Keratinocyte (primary cell): ENCODE measurements at regions not wholly inside any gene's neighbourhood (a gene's known extent, or its start where the extent isn't known, plus 50 kb on each side); places are given as distances from the start of the nearest gene placed in this dataset.

Experiments used
- DNase-seq: peaks from one replicate; pipeline ENCODE4 v3.0.0-alpha.2; 2011; ENCODE audit warnings: low read depth, missing footprints, low spot score
- FAIRE-seq: peaks from 2 replicates; lab custom pipeline; 2011; peaks lifted over from hg19 to GRCh38; lab: Jason Lieb, UNC
- H2AFZ ChIP-seq: 2 replicates; pipeline ENCODE4 v1.6.0; 2012; ENCODE audit warnings: low read length, control low read depth, inconsistent platforms; ENCODE audit not compliant: control insufficient read depth
- H3K27ac ChIP-seq: 2 replicates; pipeline ENCODE4 v1.5.1; 2011; ENCODE audit warnings: low read length; ENCODE audit not compliant: control insufficient read depth, insufficient read depth
- H3K27me3 ChIP-seq: 3 replicates; pipeline ENCODE4 v1.6.0; 2011; ENCODE audit warnings: low read length; ENCODE audit not compliant: control insufficient read depth, insufficient read depth; ENCODE audit errors: extremely low read depth
- H3K36me3 ChIP-seq, 2 experiments: 2 replicates in 1 of 2; 3 replicates in 1 of 2; pipeline ENCODE4 v1.5.1; 2011; ENCODE audit warnings: low read length in 2 of 2, mild to moderate bottlenecking in 1 of 2; ENCODE audit not compliant: control insufficient read depth in 2 of 2, insufficient read depth in 2 of 2; ENCODE audit errors: extremely low read depth in 1 of 2
- H3K4me1 ChIP-seq: 3 replicates; pipeline ENCODE4 v1.5.1; 2011; ENCODE audit warnings: low read length; ENCODE audit not compliant: control insufficient read depth, insufficient read depth; ENCODE audit errors: extremely low read depth
- H3K4me2 ChIP-seq: 3 replicates; pipeline ENCODE4 v1.6.0; 2011; ENCODE audit warnings: low read depth, low read length; ENCODE audit not compliant: control insufficient read depth, insufficient read depth; ENCODE audit errors: extremely low read depth
- H3K4me3 ChIP-seq, 3 experiments: fragments of 200-600 bp in 1 of 3; sonication (generic) in 1 of 3; 2 replicates in 2 of 3; 3 replicates in 1 of 3; pipeline ENCODE4 v1.5.1; 2011 to 2016; ENCODE audit warnings: low read length in 3 of 3, mild to moderate bottlenecking in 3 of 3, control low read depth in 2 of 3, inconsistent platforms in 1 of 3, low read depth in 1 of 3, mixed read lengths in 1 of 3, mixed run types in 1 of 3, moderate library complexity in 1 of 3; ENCODE audit not compliant: control insufficient read depth in 2 of 3, insufficient read depth in 2 of 3; ENCODE audit errors: extremely low read depth in 1 of 3
- H3K79me2 ChIP-seq: 2 replicates; pipeline ENCODE4 v1.6.0; 2012; ENCODE audit warnings: low read length; ENCODE audit not compliant: control insufficient read depth, insufficient read depth
- H3K9ac ChIP-seq: 3 replicates; pipeline ENCODE4 v1.6.0; 2011; ENCODE audit warnings: low read length; ENCODE audit not compliant: control insufficient read depth, insufficient read depth; ENCODE audit errors: extremely low read depth
- H3K9me1 ChIP-seq: 3 replicates; pipeline ENCODE4 v1.6.0; 2011; ENCODE audit warnings: low read length; ENCODE audit not compliant: control insufficient read depth, insufficient read depth; ENCODE audit errors: extremely low read depth
- H3K9me3 ChIP-seq: 2 replicates; pipeline ENCODE4 v1.5.1; 2012; ENCODE audit warnings: low read depth, low read length; ENCODE audit not compliant: control insufficient read depth
- H4K20me1 ChIP-seq: 3 replicates; pipeline ENCODE4 v1.6.0; 2011; ENCODE audit warnings: low read length; ENCODE audit not compliant: control insufficient read depth, insufficient read depth; ENCODE audit errors: extremely low read depth
- CTCF ChIP-seq, 3 experiments: IDR thresholded peaks in 1 of 3; conservative IDR thresholded peaks in 1 of 3; optimal IDR thresholded peaks in 1 of 3; 2 replicates in 2 of 3; 3 replicates in 1 of 3; pipeline versions ENCODE3 to v1.5.1; 2011; ENCODE audit warnings: low read length in 3 of 3, mild to moderate bottlenecking in 3 of 3, moderate library complexity in 2 of 3, control low read depth in 1 of 3, inconsistent platforms in 1 of 3; ENCODE audit not compliant: insufficient read depth in 2 of 3; ENCODE audit errors: extremely low read depth in 1 of 3
- EZH2 ChIP-seq: IDR thresholded peaks from one replicate; pipeline ENCODE4 v1.6.1; 2012; ENCODE audit warnings: inconsistent platforms, mild to moderate bottlenecking, low read length, moderate library complexity
- dilution Hi-C: fragments of 300-500 bp; cut with MboI; formaldehyde crosslinking; loops from one replicate; pipeline ENCODE4 v1.7.0; 2020; ENCODE audit warnings: low sequenced_read_pairs; ENCODE audit not compliant: extremely low pct_ligation_motif_present

DNA sequence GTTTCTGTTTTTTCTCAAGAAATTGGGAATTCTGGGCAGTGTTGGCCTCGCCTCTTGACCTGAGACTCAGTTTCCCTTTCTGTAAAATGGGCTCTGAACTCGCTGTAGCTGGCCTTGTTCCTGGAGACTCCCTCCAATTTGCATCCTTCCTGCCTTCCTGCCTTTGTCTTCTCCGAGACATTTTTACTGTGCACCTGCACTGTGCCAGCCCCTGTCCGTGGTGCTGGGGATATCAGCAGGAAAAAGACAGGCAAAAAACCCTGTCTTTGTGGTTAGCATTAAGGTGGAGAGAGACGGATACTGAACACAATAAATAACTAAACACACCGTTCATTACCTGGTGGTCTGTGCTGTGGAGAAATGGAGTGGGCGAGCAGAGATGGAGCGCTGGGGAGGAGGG, 129.8 kb downstream of the AACS start:
- Histone ChIP-seq H3K27me3 (no peaks in the 10 kb centered on the region), H4K20me1 (no peaks in the 10 kb centered on the region), H3K79me2 (no peaks in the 10 kb centered on the region), H3K9ac (no peak overlapping the region), H3K9me3 (no peaks in the 10 kb centered on the region), H3K9me1 (no peaks in the 10 kb centered on the region), H3K4me1 (no peaks in the 10 kb centered on the region), H3K4me3 (no peak overlapping the region), H3K36me3 (no peaks in the 10 kb centered on the region), H3K4me2 (no peak overlapping the region), H2AFZ (no peak overlapping the region), H3K27ac (no peak overlapping the region)
- dilution Hi-C loops = no loop called here
- FAIRE-seq (no peak), DNase-seq (no peak)
- TF ChIP-seq EZH2 (no peak), CTCF (optimal IDR thresholded peaks at IDR 0.05 in 1 of 3, IDR thresholded peaks at IDR 0.05 in 1 of 3, conservative IDR thresholded peaks at IDR 0.05 in 1 of 3; ENCODE audit: extremely low read depth in 1 of 3, insufficient read depth in 2 of 3, low read length in 3 of 3) (no peak)

GRCh38 chr12:125197326-125197725, 132.1 kb downstream of the AACS start:
- Histone ChIP-seq H3K4me3 (no peak overlapping the region), H4K20me1 (no peaks in the 10 kb centered on the region), H3K27me3 (no peaks in the 10 kb centered on the region), H3K9me1 (no peaks in the 10 kb centered on the region), H2AFZ (no peak overlapping the region), H3K36me3 (no peaks in the 10 kb centered on the region), H3K4me2 (no peak overlapping the region), H3K9ac (no peak overlapping the region), H3K27ac (no peak overlapping the region), H3K9me3 (no peaks in the 10 kb centered on the region), H3K4me1 (no peaks in the 10 kb centered on the region), H3K79me2 (no peaks in the 10 kb centered on the region)
- TF ChIP-seq CTCF (optimal IDR thresholded peaks at IDR 0.05 in 1 of 3, IDR thresholded peaks at IDR 0.05 in 1 of 3, conservative IDR thresholded peaks at IDR 0.05 in 1 of 3; ENCODE audit: extremely low read depth in 1 of 3, insufficient read depth in 2 of 3, low read length in 3 of 3) = no peak
- TF ChIP-seq EZH2 = no peak
- DNase-seq = no peak
- dilution Hi-C loops = no loop called here
- FAIRE-seq = no peak
